ENCODE measurements at regions not wholly inside any gene's neighbourhood (a gene's known extent, or its start where the extent isn't known, plus 50 kb on each side); places are given as distances from the start of the nearest gene placed in this dataset.
"Not testable (repeated sequence)": the region's sequence is repeated elsewhere in the genome, so short reads cannot be mapped to it uniquely, and the experiment has no call there.

- Histone ChIP-seq H3K36me3 (replicated peaks; ENCODE audit: control insufficient read depth, insufficient read depth, low read length) (no peaks in the 10 kb centered on the region), H3K4me3 (ENCODE audit: insufficient read depth, low read depth, low read length) (no peak overlapping the region), H3K27me3 (ENCODE audit: control insufficient read depth, insufficient read depth, low read length) (no peaks in the 10 kb centered on the region)
- DNase-seq, result no peak
These were observed 565.1 kb upstream of the CCDC179 start for GRCh38 chr11:23425381-23425780.

GRCh38 chr11:23429569-23429968, 569.3 kb upstream of the CCDC179 start:
- Histone ChIP-seq H3K27me3 (ENCODE audit: control insufficient read depth, insufficient read depth, low read length) (no peaks in the 10 kb centered on the region), H3K36me3 (replicated peaks; ENCODE audit: control insufficient read depth, insufficient read depth, low read length) (no peaks in the 10 kb centered on the region), H3K4me3 (ENCODE audit: insufficient read depth, low read depth, low read length) (no peak overlapping the region)
- DNase-seq, result no peak

- no peaks in the 10 kb centered on the region for H3K36me3 ChIP-seq (replicated peaks; ENCODE audit: control insufficient read depth, insufficient read depth, low read length)
- DNase-seq, result no peak
These were observed 593.2 kb upstream of the CCDC179 start for GRCh38 chr11:23453522-23453921.

GRCh38 chr11:23455321-23455891, 595.1 kb upstream of the CCDC179 start:
- Histone ChIP-seq H3K4me3 (ENCODE audit: insufficient read depth, low read depth, low read length) (no peak overlapping the region), H3K36me3 (replicated peaks; ENCODE audit: control insufficient read depth, insufficient read depth, low read length) (no peaks in the 10 kb centered on the region), H3K27me3 (ENCODE audit: control insufficient read depth, insufficient read depth, low read length) (no peaks in the 10 kb centered on the region)
- no peak for DNase-seq

More at GRCh38 chr11:23453522-23453921, 593.2 kb upstream of the CCDC179 start:
- H3K27me3 ChIP-seq (ENCODE audit: control insufficient read depth, insufficient read depth, low read length), result no peaks in the 10 kb centered on the region
- no peak overlapping the region for H3K4me3 ChIP-seq (ENCODE audit: insufficient read depth, low read depth, low read length)

DNA sequence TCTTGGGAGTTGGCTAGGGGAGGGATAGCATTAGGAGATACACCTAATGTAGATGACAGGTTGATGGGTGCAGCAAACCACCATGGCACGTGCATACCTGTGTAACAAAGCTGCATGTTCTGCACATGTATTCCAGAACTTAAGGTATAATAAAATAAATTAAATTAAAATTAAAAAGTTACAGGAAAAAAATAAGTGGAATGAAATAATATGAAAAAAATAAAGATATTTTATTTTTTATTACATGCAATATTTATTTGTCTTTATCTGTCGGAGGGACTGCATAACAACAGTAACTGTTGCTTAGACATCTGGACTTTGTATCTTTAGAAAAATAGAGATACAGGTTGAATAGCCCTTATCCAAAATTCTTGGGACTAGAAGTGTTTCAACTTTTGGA, 597.4 kb upstream of the CCDC179 start:
- H3K4me3 ChIP-seq (ENCODE audit: insufficient read depth, low read depth, low read length), result no peak overlapping the region
- DNase-seq, result no peak
- H3K27me3 ChIP-seq (ENCODE audit: control insufficient read depth, insufficient read depth, low read length), result no peaks in the 10 kb centered on the region
- no peaks in the 10 kb centered on the region for H3K36me3 ChIP-seq (replicated peaks; ENCODE audit: control insufficient read depth, insufficient read depth, low read length)

GRCh38 chr11:23471878-23472277, 611.6 kb upstream of the CCDC179 start:
- no peak for DNase-seq
- no peaks in the 10 kb centered on the region for H3K36me3 ChIP-seq (replicated peaks; ENCODE audit: control insufficient read depth, insufficient read depth, low read length)
- no peaks in the 10 kb centered on the region for H3K27me3 ChIP-seq (ENCODE audit: control insufficient read depth, insufficient read depth, low read length)
- no peak overlapping the region for H3K4me3 ChIP-seq (ENCODE audit: insufficient read depth, low read depth, low read length)

- DNase-seq, result no peak
- H3K4me3 ChIP-seq (ENCODE audit: insufficient read depth, low read depth, low read length), result no peak overlapping the region
These were observed 613.5 kb upstream of the CCDC179 start for GRCh38 chr11:23473782-23474181.

DNA sequence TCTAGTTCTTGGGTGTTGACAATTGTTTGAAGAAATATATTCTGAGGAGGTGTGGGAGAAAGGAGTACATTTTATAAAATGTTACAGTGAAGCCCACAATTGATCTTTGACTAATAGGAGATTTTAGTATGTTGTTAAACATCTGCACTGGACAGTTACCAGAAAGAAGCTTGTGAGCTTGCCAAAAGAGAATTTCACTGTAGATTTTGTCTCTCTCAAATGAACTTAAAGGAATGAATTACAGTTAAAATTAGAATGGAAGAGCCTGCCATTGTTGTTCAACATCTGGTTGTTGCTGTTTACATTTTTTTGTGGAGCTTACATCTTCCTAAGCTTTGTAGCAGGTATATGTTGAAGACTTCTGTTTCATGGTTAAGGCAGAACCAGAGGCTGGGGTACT, 620.5 kb upstream of the CCDC179 start:
- DNase-seq, result no peak
- Histone ChIP-seq H3K4me3 (ENCODE audit: insufficient read depth, low read depth, low read length) (no peak overlapping the region), H3K36me3 (replicated peaks; ENCODE audit: control insufficient read depth, insufficient read depth, low read length) (no peaks in the 10 kb centered on the region), H3K27me3 (ENCODE audit: control insufficient read depth, insufficient read depth, low read length) (no peaks in the 10 kb centered on the region)

More at GRCh38 chr11:23473782-23474181, 613.5 kb upstream of the CCDC179 start:
- H3K36me3 ChIP-seq (replicated peaks; ENCODE audit: control insufficient read depth, insufficient read depth, low read length), result no peaks in the 10 kb centered on the region
- no peaks in the 10 kb centered on the region for H3K27me3 ChIP-seq (ENCODE audit: control insufficient read depth, insufficient read depth, low read length)

DNA sequence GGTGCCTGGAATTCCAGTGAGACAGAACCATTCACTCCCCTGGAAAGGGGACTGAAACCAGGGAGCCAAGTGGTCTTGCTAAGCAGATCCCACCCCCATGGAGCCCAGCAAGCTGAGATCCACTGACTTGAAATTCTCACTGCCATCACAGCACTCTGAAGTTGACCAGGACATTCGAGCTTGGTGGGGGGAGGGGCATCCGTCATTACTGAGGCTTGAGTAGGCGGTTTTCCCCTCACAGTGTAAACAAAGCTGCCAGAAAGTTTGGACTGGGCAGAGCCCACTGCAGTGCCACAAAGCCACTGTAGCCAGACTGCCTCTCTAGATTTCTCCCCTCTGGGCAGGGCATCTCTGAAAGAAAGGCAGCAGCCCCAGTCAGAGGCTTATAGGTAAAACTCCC, 623.9 kb upstream of the CCDC179 start:
- DNase-seq; H3K27me3 ChIP-seq (ENCODE audit: control insufficient read depth, insufficient read depth, low read length); H3K4me3 ChIP-seq (ENCODE audit: insufficient read depth, low read depth, low read length); H3K36me3 ChIP-seq (replicated peaks; ENCODE audit: control insufficient read depth, insufficient read depth, low read length): not testable (repeated sequence)

GRCh38 chr11:23484618-23485017, 624.3 kb upstream of the CCDC179 start:
- not testable (repeated sequence) for H3K36me3 ChIP-seq (replicated peaks; ENCODE audit: control insufficient read depth, insufficient read depth, low read length); H3K27me3 ChIP-seq (ENCODE audit: control insufficient read depth, insufficient read depth, low read length); DNase-seq; H3K4me3 ChIP-seq (ENCODE audit: insufficient read depth, low read depth, low read length)

DNA sequence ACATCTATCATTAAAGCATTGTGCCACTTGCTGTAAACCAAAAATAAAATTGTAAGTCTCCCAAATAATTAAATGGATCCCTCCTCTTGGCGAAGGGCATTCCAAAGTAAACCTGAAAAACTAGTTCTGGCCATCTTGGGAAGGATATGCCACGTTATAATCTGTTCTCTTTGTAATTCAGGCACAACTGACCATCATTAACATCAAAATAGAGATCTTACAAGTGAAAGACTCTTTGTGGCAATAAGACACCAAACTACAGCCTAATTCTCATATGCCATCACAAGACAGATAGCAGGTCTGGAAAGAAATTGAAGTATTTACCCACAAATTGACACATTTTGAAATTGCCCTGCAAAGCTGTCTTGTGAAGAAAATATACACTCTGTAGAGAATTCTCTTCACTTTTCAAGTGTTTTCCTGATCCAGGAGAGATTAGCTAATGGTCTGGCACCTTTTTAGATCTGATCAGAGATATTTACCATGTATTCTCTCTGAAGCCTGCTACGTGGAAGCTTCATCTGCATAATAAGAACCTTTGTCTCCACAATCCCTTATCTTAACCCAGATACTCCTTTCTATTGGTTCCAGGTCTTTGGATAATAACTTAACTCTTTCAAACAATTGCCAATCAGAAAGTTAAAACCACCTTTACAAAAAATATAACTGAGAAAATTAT, 630.4 kb upstream of the CCDC179 start:
- DNase-seq, result no peak
- Histone ChIP-seq H3K4me3 (ENCODE audit: insufficient read depth, low read depth, low read length) (no peak overlapping the region), H3K27me3 (ENCODE audit: control insufficient read depth, insufficient read depth, low read length) (no peaks in the 10 kb centered on the region), H3K36me3 (replicated peaks; ENCODE audit: control insufficient read depth, insufficient read depth, low read length) (no peaks in the 10 kb centered on the region)

- no peaks in the 10 kb centered on the region for H3K36me3 ChIP-seq (replicated peaks; ENCODE audit: control insufficient read depth, insufficient read depth, low read length)
- no peak overlapping the region for H3K4me3 ChIP-seq (ENCODE audit: insufficient read depth, low read depth, low read length)
- H3K27me3 ChIP-seq (ENCODE audit: control insufficient read depth, insufficient read depth, low read length), result no peaks in the 10 kb centered on the region
- no peak for DNase-seq
These were observed 634.7 kb upstream of the CCDC179 start for GRCh38 chr11:23494981-23495380.

DNA sequence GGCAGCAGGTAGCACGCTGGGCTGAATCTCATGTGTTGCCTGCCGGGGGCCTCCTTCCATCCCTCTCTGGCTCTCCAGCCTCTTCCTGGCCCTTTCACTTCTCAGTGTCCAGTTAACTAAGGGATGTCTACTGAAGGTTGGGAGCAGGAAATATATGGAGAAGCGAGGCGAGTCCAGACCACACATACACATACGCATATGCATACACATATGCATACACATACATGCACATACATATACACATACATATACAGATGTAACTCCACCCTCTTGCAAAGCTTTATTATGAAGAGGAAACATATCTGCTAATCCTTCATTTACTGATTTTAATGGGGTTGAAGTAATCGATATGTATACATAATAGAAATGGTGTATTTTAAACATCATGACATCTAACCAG, 636.1 kb upstream of the CCDC179 start:
- Histone ChIP-seq H3K4me3 (ENCODE audit: insufficient read depth, low read depth, low read length) (no peak overlapping the region), H3K36me3 (replicated peaks; ENCODE audit: control insufficient read depth, insufficient read depth, low read length) (no peaks in the 10 kb centered on the region), H3K27me3 (ENCODE audit: control insufficient read depth, insufficient read depth, low read length) (no peaks in the 10 kb centered on the region)
- DNase-seq, result no peak

GRCh38 chr11:23497040-23497439, 636.8 kb upstream of the CCDC179 start:
- Histone ChIP-seq H3K36me3 (replicated peaks; ENCODE audit: control insufficient read depth, insufficient read depth, low read length) (no peaks in the 10 kb centered on the region), H3K27me3 (ENCODE audit: control insufficient read depth, insufficient read depth, low read length) (no peaks in the 10 kb centered on the region), H3K4me3 (ENCODE audit: insufficient read depth, low read depth, low read length) (no peak overlapping the region)
- DNase-seq, result no peak

DNA sequence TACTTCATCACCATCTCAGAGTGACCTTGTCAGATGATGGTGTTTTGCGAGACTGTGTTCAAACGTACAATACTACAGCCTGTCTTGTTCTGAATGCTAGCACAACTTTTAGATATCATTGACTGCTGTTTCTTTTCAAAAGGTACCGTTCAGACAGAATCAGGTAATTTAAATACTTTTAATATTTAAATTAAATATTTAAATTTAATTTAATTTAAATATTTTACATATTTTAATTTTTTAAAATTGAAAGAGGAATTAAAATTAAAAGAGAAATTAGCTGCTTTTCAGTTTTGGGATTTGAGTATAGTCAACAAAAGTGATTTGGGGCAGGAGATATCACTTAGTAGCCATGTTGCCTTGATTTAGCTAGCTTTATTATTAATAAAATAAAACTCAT, 642.1 kb upstream of the CCDC179 start:
- Histone ChIP-seq H3K27me3 (ENCODE audit: control insufficient read depth, insufficient read depth, low read length) (no peaks in the 10 kb centered on the region), H3K36me3 (replicated peaks; ENCODE audit: control insufficient read depth, insufficient read depth, low read length) (no peaks in the 10 kb centered on the region), H3K4me3 (ENCODE audit: insufficient read depth, low read depth, low read length) (no peak overlapping the region)
- DNase-seq, result no peak

DNA sequence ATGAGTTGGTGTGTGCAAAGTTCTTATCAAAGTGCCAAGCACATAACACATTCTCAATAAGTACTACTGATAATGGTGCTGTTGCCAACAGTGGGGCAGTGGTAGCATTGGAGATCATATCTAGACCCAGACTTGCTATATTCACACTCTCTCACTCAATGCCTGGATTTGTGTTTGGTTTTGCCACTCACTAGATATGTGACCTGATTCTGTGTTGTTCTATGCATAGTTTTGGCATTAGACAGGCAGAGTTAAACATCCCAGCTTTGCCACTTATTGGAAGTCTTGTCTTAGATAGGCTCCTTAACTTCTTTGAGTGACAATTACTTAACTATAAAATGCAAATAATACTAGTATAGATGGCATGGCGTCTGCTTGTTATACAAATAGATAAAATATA, 642.6 kb upstream of the CCDC179 start:
- Histone ChIP-seq H3K27me3 (ENCODE audit: control insufficient read depth, insufficient read depth, low read length) (no peaks in the 10 kb centered on the region), H3K4me3 (ENCODE audit: insufficient read depth, low read depth, low read length) (no peak overlapping the region), H3K36me3 (replicated peaks; ENCODE audit: control insufficient read depth, insufficient read depth, low read length) (no peaks in the 10 kb centered on the region)
- DNase-seq, result no peak

Measured in H7 (cell line).